ENCODE measurements at regions not wholly inside any gene's neighbourhood (a gene's known extent, or its start where the extent isn't known, plus 50 kb on each side); places are given as distances from the start of the nearest gene placed in this dataset.

DNA sequence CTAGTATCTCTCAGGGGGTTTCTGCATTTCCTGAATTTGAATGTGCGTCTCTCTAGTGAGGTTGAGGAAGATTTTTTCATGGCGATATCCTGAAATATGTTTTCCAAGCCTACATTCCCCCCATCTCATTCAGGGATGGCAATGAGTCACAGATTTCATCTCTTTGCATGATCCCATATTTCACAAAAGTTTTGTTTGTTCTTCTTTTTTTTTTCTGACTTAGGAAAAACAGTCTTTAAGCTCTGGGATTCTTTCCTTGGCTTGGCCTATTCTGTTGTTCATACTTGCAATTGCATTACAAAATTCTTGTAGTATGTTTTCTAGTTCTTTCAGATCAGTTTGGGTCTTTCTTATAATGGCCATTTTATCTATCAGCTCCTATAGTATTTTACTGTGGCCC lies 136.5 kb downstream of the DSEL start:
- Histone ChIP-seq H3K9ac (ENCODE audit: low read depth in 1 of 2, low read length in 2 of 2) (no peak overlapping the region), H3K4me3 (ENCODE audit: low read depth in 1 of 3, low read length in 3 of 3) (no peak overlapping the region), H3K4me1 (ENCODE audit: control insufficient read depth in 4 of 4, insufficient read depth in 4 of 4, low read length in 3 of 4) (no peaks in the 10 kb centered on the region), H3K36me3 (ENCODE audit: control insufficient read depth in 4 of 4, insufficient read depth in 3 of 4, low read depth in 1 of 4, low read length in 3 of 4) (no peaks in the 10 kb centered on the region), H3K27ac (ENCODE audit: low read depth in 1 of 2, low read length in 2 of 2) (no peak overlapping the region), H3K9me3 (ENCODE audit: control insufficient read depth in 4 of 4, low read length in 3 of 4) (no peaks in the 10 kb centered on the region), H3K27me3 (ENCODE audit: control insufficient read depth in 4 of 4, insufficient read depth in 4 of 4, low read length in 3 of 4) (no peaks in the 10 kb centered on the region)
- DNase-seq (ENCODE audit: low spot score): no peak
- no peak for TF ChIP-seq EGR1 (IDR thresholded peaks at IDR 0.05; ENCODE audit: low read depth in 2 of 2)
- no peak for TF ChIP-seq SP1 (IDR thresholded peaks at IDR 0.05)
- TF ChIP-seq HNF4A (conservative IDR thresholded peaks at IDR 0.05): no peak
- TF ChIP-seq, protein P1, sequence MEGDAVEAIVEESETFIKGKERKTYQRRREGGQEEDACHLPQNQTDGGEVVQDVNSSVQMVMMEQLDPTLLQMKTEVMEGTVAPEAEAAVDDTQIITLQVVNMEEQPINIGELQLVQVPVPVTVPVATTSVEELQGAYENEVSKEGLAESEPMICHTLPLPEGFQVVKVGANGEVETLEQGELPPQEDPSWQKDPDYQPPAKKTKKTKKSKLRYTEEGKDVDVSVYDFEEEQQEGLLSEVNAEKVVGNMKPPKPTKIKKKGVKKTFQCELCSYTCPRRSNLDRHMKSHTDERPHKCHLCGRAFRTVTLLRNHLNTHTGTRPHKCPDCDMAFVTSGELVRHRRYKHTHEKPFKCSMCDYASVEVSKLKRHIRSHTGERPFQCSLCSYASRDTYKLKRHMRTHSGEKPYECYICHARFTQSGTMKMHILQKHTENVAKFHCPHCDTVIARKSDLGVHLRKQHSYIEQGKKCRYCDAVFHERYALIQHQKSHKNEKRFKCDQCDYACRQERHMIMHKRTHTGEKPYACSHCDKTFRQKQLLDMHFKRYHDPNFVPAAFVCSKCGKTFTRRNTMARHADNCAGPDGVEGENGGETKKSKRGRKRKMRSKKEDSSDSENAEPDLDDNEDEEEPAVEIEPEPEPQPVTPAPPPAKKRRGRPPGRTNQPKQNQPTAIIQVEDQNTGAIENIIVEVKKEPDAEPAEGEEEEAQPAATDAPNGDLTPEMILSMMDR (IDR thresholded peaks at IDR 0.05; ENCODE audit: low read depth, low read length, missing input control): no peak
- no peak for TF ChIP-seq GABPA (IDR thresholded peaks at IDR 0.05 in 1 of 2, conservative IDR thresholded peaks at IDR 0.05 in 1 of 2)
- TF ChIP-seq, protein P2, sequence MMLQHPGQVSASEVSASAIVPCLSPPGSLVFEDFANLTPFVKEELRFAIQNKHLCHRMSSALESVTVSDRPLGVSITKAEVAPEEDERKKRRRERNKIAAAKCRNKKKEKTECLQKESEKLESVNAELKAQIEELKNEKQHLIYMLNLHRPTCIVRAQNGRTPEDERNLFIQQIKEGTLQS (IDR thresholded peaks at IDR 0.05): no peak
- TF ChIP-seq JUND (IDR thresholded peaks at IDR 0.05): no peak
- TF ChIP-seq RXRA (IDR thresholded peaks at IDR 0.05): no peak
- 87% methylated on average over 2 of the region's 2 CpGs for WGBS

DNA sequence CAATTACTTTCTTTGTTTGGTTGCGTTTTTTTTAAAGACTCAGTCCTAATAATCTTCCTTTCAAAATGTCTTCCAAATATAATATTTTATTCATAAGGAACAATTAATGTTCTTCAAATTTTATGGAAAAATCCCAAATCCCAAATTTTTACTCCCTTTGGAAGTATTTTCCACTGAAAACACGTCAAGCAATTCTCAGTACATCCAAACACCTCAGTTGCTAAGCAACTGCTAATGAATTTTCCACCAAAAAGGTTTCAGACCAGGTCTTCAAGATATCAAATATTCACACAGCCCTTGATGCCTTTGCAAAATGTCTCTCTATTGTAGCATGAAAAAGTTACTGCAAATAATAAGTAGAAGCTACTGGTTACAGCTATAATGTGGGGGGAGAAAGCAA lies 140.1 kb downstream of the DSEL start:
- H3K9ac ChIP-seq (ENCODE audit: low read depth in 1 of 2, low read length in 2 of 2): no peak overlapping the region
- H3K4me1 ChIP-seq (ENCODE audit: control insufficient read depth in 4 of 4, insufficient read depth in 4 of 4, low read length in 3 of 4): no peaks in the 10 kb centered on the region
- no peak overlapping the region for H3K4me3 ChIP-seq (ENCODE audit: low read depth in 1 of 3, low read length in 3 of 3)
- TF ChIP-seq RAD21 (IDR thresholded peaks at IDR 0.05) (no peak), NR2F2 (IDR thresholded peaks at IDR 0.05) (no peak), HNF4G (IDR thresholded peaks at IDR 0.05) (no peak), YY1 (IDR thresholded peaks at IDR 0.05) (no peak), FOXA2 (IDR thresholded peaks at IDR 0.05) (no peak), RXRA (IDR thresholded peaks at IDR 0.05) (no peak), FOXA1 (IDR thresholded peaks at IDR 0.05) (no peak), SP1 (IDR thresholded peaks at IDR 0.05) (no peak), TAF1 (conservative IDR thresholded peaks at IDR 0.05) (no peak), GABPA (IDR thresholded peaks at IDR 0.05 in 1 of 2, conservative IDR thresholded peaks at IDR 0.05 in 1 of 2) (no peak), HNF4A (conservative IDR thresholded peaks at IDR 0.05) (no peak), JUND (IDR thresholded peaks at IDR 0.05) (no peak), EGR1 (IDR thresholded peaks at IDR 0.05; ENCODE audit: low read depth in 2 of 2) (no peak)
- TF ChIP-seq, protein P3, sequence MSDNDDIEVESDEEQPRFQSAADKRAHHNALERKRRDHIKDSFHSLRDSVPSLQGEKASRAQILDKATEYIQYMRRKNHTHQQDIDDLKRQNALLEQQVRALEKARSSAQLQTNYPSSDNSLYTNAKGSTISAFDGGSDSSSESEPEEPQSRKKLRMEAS (IDR thresholded peaks at IDR 0.05): no peak
- TF ChIP-seq, protein P2 (IDR thresholded peaks at IDR 0.05): no peak
- TF ChIP-seq, protein P4, sequence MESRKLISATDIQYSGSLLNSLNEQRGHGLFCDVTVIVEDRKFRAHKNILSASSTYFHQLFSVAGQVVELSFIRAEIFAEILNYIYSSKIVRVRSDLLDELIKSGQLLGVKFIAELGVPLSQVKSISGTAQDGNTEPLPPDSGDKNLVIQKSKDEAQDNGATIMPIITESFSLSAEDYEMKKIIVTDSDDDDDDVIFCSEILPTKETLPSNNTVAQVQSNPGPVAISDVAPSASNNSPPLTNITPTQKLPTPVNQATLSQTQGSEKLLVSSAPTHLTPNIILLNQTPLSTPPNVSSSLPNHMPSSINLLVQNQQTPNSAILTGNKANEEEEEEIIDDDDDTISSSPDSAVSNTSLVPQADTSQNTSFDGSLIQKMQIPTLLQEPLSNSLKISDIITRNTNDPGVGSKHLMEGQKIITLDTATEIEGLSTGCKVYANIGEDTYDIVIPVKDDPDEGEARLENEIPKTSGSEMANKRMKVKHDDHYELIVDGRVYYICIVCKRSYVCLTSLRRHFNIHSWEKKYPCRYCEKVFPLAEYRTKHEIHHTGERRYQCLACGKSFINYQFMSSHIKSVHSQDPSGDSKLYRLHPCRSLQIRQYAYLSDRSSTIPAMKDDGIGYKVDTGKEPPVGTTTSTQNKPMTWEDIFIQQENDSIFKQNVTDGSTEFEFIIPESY (IDR thresholded peaks at IDR 0.05): no peak
- TF ChIP-seq, protein P5, sequence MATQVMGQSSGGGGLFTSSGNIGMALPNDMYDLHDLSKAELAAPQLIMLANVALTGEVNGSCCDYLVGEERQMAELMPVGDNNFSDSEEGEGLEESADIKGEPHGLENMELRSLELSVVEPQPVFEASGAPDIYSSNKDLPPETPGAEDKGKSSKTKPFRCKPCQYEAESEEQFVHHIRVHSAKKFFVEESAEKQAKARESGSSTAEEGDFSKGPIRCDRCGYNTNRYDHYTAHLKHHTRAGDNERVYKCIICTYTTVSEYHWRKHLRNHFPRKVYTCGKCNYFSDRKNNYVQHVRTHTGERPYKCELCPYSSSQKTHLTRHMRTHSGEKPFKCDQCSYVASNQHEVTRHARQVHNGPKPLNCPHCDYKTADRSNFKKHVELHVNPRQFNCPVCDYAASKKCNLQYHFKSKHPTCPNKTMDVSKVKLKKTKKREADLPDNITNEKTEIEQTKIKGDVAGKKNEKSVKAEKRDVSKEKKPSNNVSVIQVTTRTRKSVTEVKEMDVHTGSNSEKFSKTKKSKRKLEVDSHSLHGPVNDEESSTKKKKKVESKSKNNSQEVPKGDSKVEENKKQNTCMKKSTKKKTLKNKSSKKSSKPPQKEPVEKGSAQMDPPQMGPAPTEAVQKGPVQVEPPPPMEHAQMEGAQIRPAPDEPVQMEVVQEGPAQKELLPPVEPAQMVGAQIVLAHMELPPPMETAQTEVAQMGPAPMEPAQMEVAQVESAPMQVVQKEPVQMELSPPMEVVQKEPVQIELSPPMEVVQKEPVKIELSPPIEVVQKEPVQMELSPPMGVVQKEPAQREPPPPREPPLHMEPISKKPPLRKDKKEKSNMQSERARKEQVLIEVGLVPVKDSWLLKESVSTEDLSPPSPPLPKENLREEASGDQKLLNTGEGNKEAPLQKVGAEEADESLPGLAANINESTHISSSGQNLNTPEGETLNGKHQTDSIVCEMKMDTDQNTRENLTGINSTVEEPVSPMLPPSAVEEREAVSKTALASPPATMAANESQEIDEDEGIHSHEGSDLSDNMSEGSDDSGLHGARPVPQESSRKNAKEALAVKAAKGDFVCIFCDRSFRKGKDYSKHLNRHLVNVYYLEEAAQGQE (IDR thresholded peaks at IDR 0.05): no peak
- TF ChIP-seq, protein P1 (IDR thresholded peaks at IDR 0.05; ENCODE audit: low read depth, low read length, missing input control): no peak
- no peak overlapping the region for H3K27ac ChIP-seq (ENCODE audit: low read depth in 1 of 2, low read length in 2 of 2)
- no peaks in the 10 kb centered on the region for H3K9me3 ChIP-seq (ENCODE audit: control insufficient read depth in 4 of 4, low read length in 3 of 4)
- 79% methylated on average over 2 of the region's 2 CpGs for WGBS
- no peaks in the 10 kb centered on the region for H3K36me3 ChIP-seq (ENCODE audit: control insufficient read depth in 4 of 4, insufficient read depth in 3 of 4, low read depth in 1 of 4, low read length in 3 of 4)
- DNase-seq (ENCODE audit: low spot score): no peak
- no peaks in the 10 kb centered on the region for H3K27me3 ChIP-seq (ENCODE audit: control insufficient read depth in 4 of 4, insufficient read depth in 4 of 4, low read length in 3 of 4)

All from liver (tissue), 8 donors.